Endothelial cell of umbilical vein (primary cell): ENCODE measurements at regions not wholly inside any gene's neighbourhood (a gene's known extent, or its start where the extent isn't known, plus 50 kb on each side); places are given as distances from the start of the nearest gene placed in this dataset.

Experiments used
- CTCF ChIP-seq, 2 donors: IDR thresholded peaks; 1 replicate in 1 of 2; 2 replicates in 1 of 2; pipeline ENCODE4 v1.5.1; 2011; ENCODE audit warnings: low read length in 2 of 2, mild to moderate bottlenecking in 2 of 2, moderate library complexity in 2 of 2, control low read depth in 1 of 2, inconsistent platforms in 1 of 2, low read depth in 1 of 2; ENCODE audit not compliant: insufficient read depth in 1 of 2; ENCODE audit errors: extremely low read depth in 1 of 2
- POLR2A ChIP-seq: IDR thresholded peaks from 2 replicates; pipeline ENCODE4 v1.6.1; 2012; ENCODE audit warnings: low read depth, mild to moderate bottlenecking, control low read depth, low read length
- POLR2AphosphoS5 ChIP-seq: IDR thresholded peaks from 2 replicates; pipeline ENCODE4 v1.6.1; 2012; ENCODE audit warnings: low read depth, mild to moderate bottlenecking, control low read depth, low read length, moderate library complexity; ENCODE audit not compliant: insufficient read depth

GRCh38 chr13:61036715-61037114, 378.9 kb downstream of the PCDH20 start:
- TF ChIP-seq CTCF (IDR thresholded peaks at IDR 0.05; ENCODE audit: extremely low read depth in 1 of 2, insufficient read depth in 1 of 2, low read depth in 1 of 2, low read length in 2 of 2) (no peak), POLR2AphosphoS5 (no peak), POLR2A (no peak)
